HL-60 (cell line): ENCODE measurements at regions not wholly inside any gene's neighbourhood (a gene's known extent, or its start where the extent isn't known, plus 50 kb on each side); places are given as distances from the start of the nearest gene placed in this dataset.

ENCODE experiments used
- GABPA ChIP-seq: IDR thresholded peaks from 2 replicates; pipeline ENCODE4 v1.6.1; 2012; ENCODE audit warnings: low read depth
- TF ChIP-seq, protein P1 (sequence below): IDR thresholded peaks from one replicate; pipeline ENCODE4 v1.5.1; 2011; ENCODE audit warnings: low read length, control low read depth, inconsistent platforms; ENCODE audit not compliant: insufficient read depth

GRCh38 chr3:170713653-170714052 lies 127.8 kb upstream of the SLC7A14 start:
- TF ChIP-seq, protein P1, sequence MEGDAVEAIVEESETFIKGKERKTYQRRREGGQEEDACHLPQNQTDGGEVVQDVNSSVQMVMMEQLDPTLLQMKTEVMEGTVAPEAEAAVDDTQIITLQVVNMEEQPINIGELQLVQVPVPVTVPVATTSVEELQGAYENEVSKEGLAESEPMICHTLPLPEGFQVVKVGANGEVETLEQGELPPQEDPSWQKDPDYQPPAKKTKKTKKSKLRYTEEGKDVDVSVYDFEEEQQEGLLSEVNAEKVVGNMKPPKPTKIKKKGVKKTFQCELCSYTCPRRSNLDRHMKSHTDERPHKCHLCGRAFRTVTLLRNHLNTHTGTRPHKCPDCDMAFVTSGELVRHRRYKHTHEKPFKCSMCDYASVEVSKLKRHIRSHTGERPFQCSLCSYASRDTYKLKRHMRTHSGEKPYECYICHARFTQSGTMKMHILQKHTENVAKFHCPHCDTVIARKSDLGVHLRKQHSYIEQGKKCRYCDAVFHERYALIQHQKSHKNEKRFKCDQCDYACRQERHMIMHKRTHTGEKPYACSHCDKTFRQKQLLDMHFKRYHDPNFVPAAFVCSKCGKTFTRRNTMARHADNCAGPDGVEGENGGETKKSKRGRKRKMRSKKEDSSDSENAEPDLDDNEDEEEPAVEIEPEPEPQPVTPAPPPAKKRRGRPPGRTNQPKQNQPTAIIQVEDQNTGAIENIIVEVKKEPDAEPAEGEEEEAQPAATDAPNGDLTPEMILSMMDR: no peak
- no peak for TF ChIP-seq GABPA
